ENCODE measurements at regions not wholly inside any gene's neighbourhood (a gene's known extent, or its start where the extent isn't known, plus 50 kb on each side); places are given as distances from the start of the nearest gene placed in this dataset.

DNA sequence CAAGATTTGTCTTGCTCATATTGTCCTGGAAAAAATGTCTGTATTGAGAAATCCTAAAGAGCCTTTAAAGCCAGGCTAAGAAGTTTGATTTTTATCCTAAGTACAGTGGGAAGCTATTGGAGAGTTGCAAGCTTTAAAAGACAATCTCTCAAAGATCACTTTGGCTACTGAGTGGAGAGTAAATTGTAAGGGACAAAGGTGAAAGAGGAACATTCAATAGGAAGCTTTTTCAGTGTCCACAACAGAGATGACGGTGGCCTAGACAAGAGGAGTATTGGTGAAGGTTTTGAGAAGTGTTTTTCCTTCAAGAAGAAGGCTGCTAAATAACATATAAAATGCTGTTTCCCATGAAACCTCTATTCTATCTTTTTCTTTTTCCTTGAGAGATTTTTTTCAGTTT lies 249.5 kb upstream of the IL12A start:
- intact Hi-C loops (cut with micrococcal nuclease) = no loop called here
- Mint-ChIP-seq H3K27me3 (peaks cover 3% of the 10 kb centered on the region), H3K9me3 (no peaks in the 10 kb centered on the region), H3K4me1 (ENCODE audit: low read depth) (no peaks in the 10 kb centered on the region), H3K4me3 (no peak overlapping the region), H3K27ac (no peak overlapping the region), H3K36me3 (ENCODE audit: low read depth) (no peaks in the 10 kb centered on the region)
- DNase-seq = no peak
- no peak for ATAC-seq
- TF ChIP-seq, protein P1, sequence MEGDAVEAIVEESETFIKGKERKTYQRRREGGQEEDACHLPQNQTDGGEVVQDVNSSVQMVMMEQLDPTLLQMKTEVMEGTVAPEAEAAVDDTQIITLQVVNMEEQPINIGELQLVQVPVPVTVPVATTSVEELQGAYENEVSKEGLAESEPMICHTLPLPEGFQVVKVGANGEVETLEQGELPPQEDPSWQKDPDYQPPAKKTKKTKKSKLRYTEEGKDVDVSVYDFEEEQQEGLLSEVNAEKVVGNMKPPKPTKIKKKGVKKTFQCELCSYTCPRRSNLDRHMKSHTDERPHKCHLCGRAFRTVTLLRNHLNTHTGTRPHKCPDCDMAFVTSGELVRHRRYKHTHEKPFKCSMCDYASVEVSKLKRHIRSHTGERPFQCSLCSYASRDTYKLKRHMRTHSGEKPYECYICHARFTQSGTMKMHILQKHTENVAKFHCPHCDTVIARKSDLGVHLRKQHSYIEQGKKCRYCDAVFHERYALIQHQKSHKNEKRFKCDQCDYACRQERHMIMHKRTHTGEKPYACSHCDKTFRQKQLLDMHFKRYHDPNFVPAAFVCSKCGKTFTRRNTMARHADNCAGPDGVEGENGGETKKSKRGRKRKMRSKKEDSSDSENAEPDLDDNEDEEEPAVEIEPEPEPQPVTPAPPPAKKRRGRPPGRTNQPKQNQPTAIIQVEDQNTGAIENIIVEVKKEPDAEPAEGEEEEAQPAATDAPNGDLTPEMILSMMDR (IDR thresholded peaks at IDR 0.05) = no peak
- ChIA-PET CTCF (no interaction called here), POLR2A (no interaction called here)

DNA sequence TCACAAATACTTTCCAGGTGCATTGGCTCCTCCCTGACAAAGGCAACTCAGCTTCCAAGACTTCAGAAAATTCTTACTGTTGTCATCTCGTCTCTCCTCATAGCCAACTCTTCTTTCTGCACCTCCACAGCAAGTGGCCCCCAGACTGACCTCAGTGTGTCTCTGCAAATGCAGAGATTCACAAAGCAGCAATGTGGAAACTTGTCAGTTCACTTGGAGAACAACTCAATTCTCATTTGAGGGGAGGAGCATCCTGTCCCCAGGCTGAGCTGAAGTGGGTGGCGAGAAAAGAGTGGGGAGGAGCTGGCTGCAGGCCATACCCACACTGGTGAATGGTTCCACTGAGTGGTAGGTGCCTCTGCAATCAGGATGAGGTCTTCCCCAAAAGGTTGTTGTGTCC lies 248.7 kb upstream of the IL12A start:
- TF ChIP-seq, protein P1 (IDR thresholded peaks at IDR 0.05) = no peak
- H3K36me3 Mint-ChIP-seq (ENCODE audit: low read depth) = no peaks in the 10 kb centered on the region
- no peaks in the 10 kb centered on the region for H3K4me1 Mint-ChIP-seq (ENCODE audit: low read depth)
- CTCF ChIA-PET = no interaction called here
- peaks cover 3% of the 10 kb centered on the region for H3K27me3 Mint-ChIP-seq
- ATAC-seq (no peak), DNase-seq (no peak)
- no peaks in the 10 kb centered on the region for H3K9me3 Mint-ChIP-seq
- H3K27ac Mint-ChIP-seq = no peak overlapping the region
- POLR2A ChIA-PET = no interaction called here
- intact Hi-C loops (cut with micrococcal nuclease) = no loop called here
- no peak overlapping the region for H3K4me3 Mint-ChIP-seq

DNA sequence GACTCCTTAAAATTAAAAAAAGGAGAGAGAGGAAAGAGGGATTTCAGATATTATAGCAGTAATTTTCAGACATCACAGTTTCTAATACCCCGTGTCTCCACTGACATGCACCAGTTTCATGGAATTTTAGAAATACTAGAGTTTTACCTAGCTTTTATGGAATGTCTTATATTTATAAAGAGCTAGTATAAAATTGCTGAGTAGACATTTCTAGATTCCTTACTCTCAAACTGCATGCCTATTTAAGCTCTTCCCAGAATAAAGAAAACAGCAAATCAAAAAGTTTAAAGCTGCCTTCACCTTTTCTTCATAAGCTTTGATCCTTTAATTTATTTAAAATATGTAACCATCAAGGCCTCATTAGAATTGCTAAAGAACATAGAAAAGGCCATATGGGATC lies 247.4 kb upstream of the IL12A start:
- ATAC-seq (no peak), DNase-seq (no peak)
- TF ChIP-seq, protein P1 (IDR thresholded peaks at IDR 0.05) = no peak
- no peak overlapping the region for H3K4me3 Mint-ChIP-seq
- intact Hi-C loops (cut with micrococcal nuclease) = no loop called here
- POLR2A ChIA-PET = no interaction called here
- H3K9me3 Mint-ChIP-seq = no peaks in the 10 kb centered on the region
- no peak overlapping the region for H3K27ac Mint-ChIP-seq
- peaks cover 3% of the 10 kb centered on the region for H3K27me3 Mint-ChIP-seq
- H3K4me1 Mint-ChIP-seq (ENCODE audit: low read depth) = no peaks in the 10 kb centered on the region
- CTCF ChIA-PET = no interaction called here
- no peaks in the 10 kb centered on the region for H3K36me3 Mint-ChIP-seq (ENCODE audit: low read depth)

DNA sequence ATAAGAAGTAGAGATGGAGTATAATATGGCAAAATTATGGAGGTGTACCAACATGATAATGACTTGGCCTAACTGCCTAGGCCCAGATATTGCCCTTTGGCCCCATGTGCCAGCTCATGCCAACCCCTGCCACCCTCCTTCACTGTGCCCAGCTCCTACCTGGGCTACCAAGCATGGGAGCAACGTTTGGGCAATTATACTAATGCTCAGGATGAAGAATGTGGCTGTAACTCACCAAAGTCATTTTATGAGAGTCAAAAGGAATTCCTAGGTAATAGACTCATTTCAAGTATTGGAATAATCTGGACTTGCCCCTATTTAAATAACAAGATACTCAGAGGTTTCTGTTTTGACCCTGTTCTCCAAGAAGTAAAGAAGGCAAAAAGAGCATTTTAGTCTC lies 240.2 kb upstream of the IL12A start:
- intact Hi-C loops (cut with micrococcal nuclease) = no loop called here
- H3K27me3 Mint-ChIP-seq = no peaks in the 10 kb centered on the region
- ATAC-seq (no peak), DNase-seq (no peak)
- POLR2A ChIA-PET = no interaction called here
- TF ChIP-seq, protein P1 (IDR thresholded peaks at IDR 0.05) = no peak
- no peak overlapping the region for H3K4me3 Mint-ChIP-seq
- no peaks in the 10 kb centered on the region for H3K4me1 Mint-ChIP-seq (ENCODE audit: low read depth)
- H3K36me3 Mint-ChIP-seq (ENCODE audit: low read depth) = no peaks in the 10 kb centered on the region
- peaks cover 3% of the 10 kb centered on the region for H3K9me3 Mint-ChIP-seq
- CTCF ChIA-PET = no interaction called here
- H3K27ac Mint-ChIP-seq = no peak overlapping the region

DNA sequence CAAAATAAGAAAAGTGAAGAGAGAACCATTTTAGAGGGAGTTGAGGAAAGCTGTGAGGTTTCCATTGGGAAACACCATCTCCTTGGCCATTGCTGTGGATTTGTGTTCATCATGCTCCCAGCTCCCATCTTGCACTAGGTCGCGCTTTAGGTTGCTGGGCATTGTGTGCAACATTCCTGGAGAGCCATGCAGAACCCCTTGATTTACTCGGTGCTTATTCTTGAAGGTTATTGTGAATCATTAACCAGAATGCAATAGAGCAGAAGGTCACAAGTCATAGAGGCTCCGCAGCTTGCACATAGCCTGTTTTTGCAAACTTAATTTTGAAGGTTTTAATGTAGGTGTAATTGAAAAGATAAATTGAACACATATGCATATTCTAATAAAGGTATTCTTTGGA lies 239.2 kb upstream of the IL12A start:
- ChIA-PET CTCF (no interaction called here), POLR2A (no interaction called here)
- TF ChIP-seq, protein P1 (IDR thresholded peaks at IDR 0.05) = no peak
- ATAC-seq = no peak
- Mint-ChIP-seq H3K27ac (no peak overlapping the region), H3K4me3 (no peak overlapping the region), H3K4me1 (ENCODE audit: low read depth) (no peaks in the 10 kb centered on the region), H3K9me3 (peaks cover 3% of the 10 kb centered on the region), H3K36me3 (ENCODE audit: low read depth) (no peaks in the 10 kb centered on the region), H3K27me3 (no peaks in the 10 kb centered on the region)
- intact Hi-C loops (cut with micrococcal nuclease) = no loop called here
- DNase-seq = no peak
